ENCODE measurements at regions not wholly inside any gene's neighbourhood (a gene's known extent, or its start where the extent isn't known, plus 50 kb on each side); places are given as distances from the start of the nearest gene placed in this dataset.
A peak's percentile ranks its signal among the peaks of the same experiment; 100 is the strongest.

- Histone ChIP-seq H3K14ac (ENCODE audit: low read length in 2 of 2) (no peak overlapping the region), H3K9ac (ENCODE audit: low read length) (no peak overlapping the region), H3K79me1 (replicated peaks; ENCODE audit: low read length, poor library complexity, severe bottlenecking) (no peaks in the 10 kb centered on the region), H2BK120ac (ENCODE audit: low read depth, low read length) (no peak overlapping the region), H3K4me2 (ENCODE audit: low read length, poor library complexity, severe bottlenecking) (no peak overlapping the region), H3K9me3 (ENCODE audit: control insufficient read depth, low read length) (no peaks in the 10 kb centered on the region), H2BK12ac (ENCODE audit: low read length in 2 of 2) (no peak overlapping the region), H3K27me3 (ENCODE audit: control insufficient read depth in 1 of 2, insufficient read depth in 1 of 2, low read length in 2 of 2) (no peaks in the 10 kb centered on the region), H2BK5ac (ENCODE audit: low read depth, low read length, poor library complexity, severe bottlenecking) (no peak overlapping the region), H3K4ac (ENCODE audit: low read depth in 1 of 2, low read length in 2 of 2) (no peak overlapping the region), H3K18ac (ENCODE audit: low read depth in 1 of 2, low read length in 2 of 2) (peak overlapping the region; percentile 11 to 43), H4K8ac (ENCODE audit: low read length) (peak overlapping the region; percentile 12), H4K91ac (ENCODE audit: low read length) (no peak overlapping the region), H2AFZ (ENCODE audit: low read depth, low read length) (no peak overlapping the region), H3K4me1 (ENCODE audit: control insufficient read depth, insufficient read depth, low read depth, low read length) (peaks cover 2% of the 10 kb centered on the region), H3K27ac (ENCODE audit: low read length, poor library complexity, severe bottlenecking) (no peak overlapping the region), H3K23ac (ENCODE audit: low read length in 2 of 2) (no peak overlapping the region), H2BK15ac (ENCODE audit: low read depth, poor library complexity, severe bottlenecking) (no peak overlapping the region), H3K4me3 (ENCODE audit: insufficient read depth in 1 of 2, low read depth in 1 of 2, low read length in 2 of 2) (no peak overlapping the region), H2AK5ac (ENCODE audit: low read length, severe bottlenecking) (no peak overlapping the region), H3K36me3 (ENCODE audit: control insufficient read depth in 1 of 2, insufficient read depth in 2 of 2, low read depth in 1 of 2, low read length in 2 of 2) (no peaks in the 10 kb centered on the region)
- WGBS: under 1% methylated on average over 4 of the region's 4 CpGs
- DNase-seq: peak; percentile 91
Observed at GRCh38 chr1:81432059-81432458, 368.7 kb upstream of the ADGRL2 start.

DNA sequence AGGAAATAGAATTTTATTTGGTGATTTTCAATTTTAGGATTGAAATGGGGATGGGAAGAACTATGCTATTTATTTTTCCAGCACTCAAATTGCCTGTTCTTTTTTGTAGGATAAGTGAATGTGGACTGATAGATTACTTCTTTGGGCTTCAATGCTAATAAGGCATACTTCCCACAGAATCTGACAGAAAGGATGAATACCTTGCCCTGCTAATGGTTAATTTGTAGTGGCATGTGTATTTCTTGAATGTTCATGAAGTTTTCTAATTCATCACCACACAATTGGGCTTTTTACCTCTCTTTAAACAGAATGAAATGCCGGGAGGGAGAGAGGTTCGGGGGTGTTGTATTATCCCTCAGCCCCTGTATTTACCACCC is 369.1 kb upstream of the ADGRL2 start:
- H3K4ac ChIP-seq (ENCODE audit: low read depth in 1 of 2, low read length in 2 of 2): no peak overlapping the region
- no peaks in the 10 kb centered on the region for H3K9me3 ChIP-seq (ENCODE audit: control insufficient read depth, low read length)
- no peaks in the 10 kb centered on the region for H3K79me1 ChIP-seq (replicated peaks; ENCODE audit: low read length, poor library complexity, severe bottlenecking)
- no peak overlapping the region for H2BK120ac ChIP-seq (ENCODE audit: low read depth, low read length)
- no peak overlapping the region for H3K9ac ChIP-seq (ENCODE audit: low read length)
- no peaks in the 10 kb centered on the region for H3K36me3 ChIP-seq (ENCODE audit: control insufficient read depth in 1 of 2, insufficient read depth in 2 of 2, low read depth in 1 of 2, low read length in 2 of 2)
- H2BK12ac ChIP-seq (ENCODE audit: low read length in 2 of 2): no peak overlapping the region
- no peak overlapping the region for H3K27ac ChIP-seq (ENCODE audit: low read length, poor library complexity, severe bottlenecking)
- peaks cover 2% of the 10 kb centered on the region for H3K4me1 ChIP-seq (ENCODE audit: control insufficient read depth, insufficient read depth, low read depth, low read length)
- 0% methylated on average over 1 of the region's 2 CpGs for WGBS
- H2AK5ac ChIP-seq (ENCODE audit: low read length, severe bottlenecking): no peak overlapping the region
- H4K91ac ChIP-seq (ENCODE audit: low read length): no peak overlapping the region
- no peak overlapping the region for H4K8ac ChIP-seq (ENCODE audit: low read length)
- H2AFZ ChIP-seq (ENCODE audit: low read depth, low read length): no peak overlapping the region
- H3K4me3 ChIP-seq (ENCODE audit: insufficient read depth in 1 of 2, low read depth in 1 of 2, low read length in 2 of 2): no peak overlapping the region
- no peaks in the 10 kb centered on the region for H3K27me3 ChIP-seq (ENCODE audit: control insufficient read depth in 1 of 2, insufficient read depth in 1 of 2, low read length in 2 of 2)
- H2BK5ac ChIP-seq (ENCODE audit: low read depth, low read length, poor library complexity, severe bottlenecking): no peak overlapping the region
- H2BK15ac ChIP-seq (ENCODE audit: low read depth, poor library complexity, severe bottlenecking): no peak overlapping the region
- no peak overlapping the region for H3K14ac ChIP-seq (ENCODE audit: low read length in 2 of 2)
- DNase-seq: peak; percentile 48
- H3K23ac ChIP-seq (ENCODE audit: low read length in 2 of 2): no peak overlapping the region
- no peak overlapping the region for H3K4me2 ChIP-seq (ENCODE audit: low read length, poor library complexity, severe bottlenecking)
- H3K18ac ChIP-seq (ENCODE audit: low read depth in 1 of 2, low read length in 2 of 2): peak overlapping the region in 1 of 2 experiments; percentile 43

- Histone ChIP-seq H2AK5ac (ENCODE audit: low read length, severe bottlenecking) (peak overlapping the region; percentile 42), H3K27me3 (ENCODE audit: control insufficient read depth in 1 of 2, insufficient read depth in 1 of 2, low read length in 2 of 2) (no peaks in the 10 kb centered on the region), H3K14ac (ENCODE audit: low read length in 2 of 2) (no peak overlapping the region), H3K79me1 (replicated peaks; ENCODE audit: low read length, poor library complexity, severe bottlenecking) (no peaks in the 10 kb centered on the region), H3K4ac (ENCODE audit: low read depth in 1 of 2, low read length in 2 of 2) (peak overlapping the region in 1 of 2 experiments; percentile 80), H2BK5ac (ENCODE audit: low read depth, low read length, poor library complexity, severe bottlenecking) (no peak overlapping the region), H2BK12ac (ENCODE audit: low read length in 2 of 2) (peak overlapping the region in 1 of 2 experiments; percentile 84), H3K27ac (ENCODE audit: low read length, poor library complexity, severe bottlenecking) (no peak overlapping the region), H3K9me3 (ENCODE audit: control insufficient read depth, low read length) (no peaks in the 10 kb centered on the region), H2AFZ (ENCODE audit: low read depth, low read length) (no peak overlapping the region), H4K91ac (ENCODE audit: low read length) (no peak overlapping the region), H3K9ac (ENCODE audit: low read length) (no peak overlapping the region), H2BK120ac (ENCODE audit: low read depth, low read length) (peak overlapping the region; percentile 85), H3K23ac (ENCODE audit: low read length in 2 of 2) (no peak overlapping the region), H3K4me2 (ENCODE audit: low read length, poor library complexity, severe bottlenecking) (no peak overlapping the region), H3K4me1 (ENCODE audit: control insufficient read depth, insufficient read depth, low read depth, low read length) (peaks cover 2% of the 10 kb centered on the region), H3K36me3 (ENCODE audit: control insufficient read depth in 1 of 2, insufficient read depth in 2 of 2, low read depth in 1 of 2, low read length in 2 of 2) (no peaks in the 10 kb centered on the region), H3K18ac (ENCODE audit: low read depth in 1 of 2, low read length in 2 of 2) (peak overlapping the region; percentile 24 to 62), H2BK15ac (ENCODE audit: low read depth, poor library complexity, severe bottlenecking) (no peak overlapping the region), H3K4me3 (ENCODE audit: insufficient read depth in 1 of 2, low read depth in 1 of 2, low read length in 2 of 2) (no peak overlapping the region), H4K8ac (ENCODE audit: low read length) (no peak overlapping the region)
- 23% methylated on average over 6 of the region's 6 CpGs for WGBS
- peak; percentile 50 for DNase-seq
Observed at GRCh38 chr1:81430955-81431623, 369.6 kb upstream of the ADGRL2 start.

DNA sequence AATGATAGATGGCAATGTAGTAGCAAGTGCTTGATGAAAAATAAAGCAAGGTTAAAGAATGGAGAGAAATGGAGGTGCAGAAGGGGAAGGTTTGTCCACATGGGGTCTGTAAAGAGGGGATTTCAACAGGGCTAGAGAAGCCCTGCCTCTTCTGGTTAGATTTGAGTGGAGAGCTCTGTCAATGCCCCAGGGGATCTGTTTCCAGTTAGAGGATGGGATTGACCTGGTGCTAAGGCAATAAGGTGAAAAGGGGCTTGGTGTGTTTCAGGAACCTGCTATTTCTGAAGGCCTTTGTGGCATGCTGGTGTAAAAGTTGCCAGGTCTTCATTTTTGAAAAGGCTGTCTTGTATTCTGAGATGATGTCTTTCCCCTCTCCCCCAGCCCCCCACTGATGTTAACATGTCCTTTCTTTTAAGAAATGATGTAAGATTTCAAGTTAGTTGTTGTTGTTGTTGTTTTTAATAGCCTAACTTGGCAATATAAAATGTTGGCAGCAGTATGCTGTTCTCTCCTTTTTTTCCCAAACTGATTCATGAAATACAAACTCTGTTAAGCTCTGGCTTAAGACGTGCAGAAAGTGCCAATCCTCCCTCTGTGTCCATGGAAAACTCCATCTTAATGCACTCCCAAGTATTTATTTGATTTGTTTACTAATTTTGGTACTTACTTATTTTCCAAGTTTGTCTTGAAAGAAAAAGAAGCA is 370.3 kb upstream of the ADGRL2 start:
- Histone ChIP-seq H2BK5ac (ENCODE audit: low read depth, low read length, poor library complexity, severe bottlenecking) (no peak overlapping the region), H3K27ac (ENCODE audit: low read length, poor library complexity, severe bottlenecking) (no peak overlapping the region), H3K4me1 (ENCODE audit: control insufficient read depth, insufficient read depth, low read depth, low read length) (peaks cover 2% of the 10 kb centered on the region), H3K79me1 (replicated peaks; ENCODE audit: low read length, poor library complexity, severe bottlenecking) (no peaks in the 10 kb centered on the region), H2AK5ac (ENCODE audit: low read length, severe bottlenecking) (no peak overlapping the region), H2BK15ac (ENCODE audit: low read depth, poor library complexity, severe bottlenecking) (no peak overlapping the region), H2BK12ac (ENCODE audit: low read length in 2 of 2) (peak overlapping the region; percentile 44 to 97), H3K4me3 (ENCODE audit: insufficient read depth in 1 of 2, low read depth in 1 of 2, low read length in 2 of 2) (no peak overlapping the region), H3K14ac (ENCODE audit: low read length in 2 of 2) (no peak overlapping the region), H2AFZ (ENCODE audit: low read depth, low read length) (no peak overlapping the region), H2BK120ac (ENCODE audit: low read depth, low read length) (no peak overlapping the region), H3K9ac (ENCODE audit: low read length) (no peak overlapping the region), H4K91ac (ENCODE audit: low read length) (no peak overlapping the region), H3K27me3 (ENCODE audit: control insufficient read depth in 1 of 2, insufficient read depth in 1 of 2, low read length in 2 of 2) (no peaks in the 10 kb centered on the region), H4K8ac (ENCODE audit: low read length) (peak overlapping the region; percentile 7), H3K23ac (ENCODE audit: low read length in 2 of 2) (no peak overlapping the region), H3K4ac (ENCODE audit: low read depth in 1 of 2, low read length in 2 of 2) (peak overlapping the region in 1 of 2 experiments; percentile 92), H3K36me3 (ENCODE audit: control insufficient read depth in 1 of 2, insufficient read depth in 2 of 2, low read depth in 1 of 2, low read length in 2 of 2) (no peaks in the 10 kb centered on the region), H3K9me3 (ENCODE audit: control insufficient read depth, low read length) (no peaks in the 10 kb centered on the region), H3K4me2 (ENCODE audit: low read length, poor library complexity, severe bottlenecking) (no peak overlapping the region), H3K18ac (ENCODE audit: low read depth in 1 of 2, low read length in 2 of 2) (peak overlapping the region; percentile 37 to 40)
- no CpG with 5 or more reads among the region's 1 CpG for WGBS
- no peak for DNase-seq

Data from mesenchymal stem cell (in vitro differentiated cells and primary cell).